H9 (cell line): ENCODE measurements at regions not wholly inside any gene's neighbourhood (a gene's known extent, or its start where the extent isn't known, plus 50 kb on each side); places are given as distances from the start of the nearest gene placed in this dataset.

Experiments used
- DNase-seq: peaks from one replicate; pipeline ENCODE4 v3.0.0-alpha.2; 2017
- H2AFZ ChIP-seq: one replicate; pipeline ENCODE4 v1.6.1; 2013; ENCODE audit warnings: mild to moderate bottlenecking, low read length, control low read depth, moderate library complexity
- H2AK5ac ChIP-seq: 2 replicates; pipeline ENCODE4 v1.6.1; 2013; ENCODE audit warnings: low read length, control low read depth, mixed read lengths; ENCODE audit not compliant: insufficient read length
- H2BK120ac ChIP-seq: one replicate; pipeline ENCODE4 v1.6.1; 2013; ENCODE audit warnings: low read depth, mild to moderate bottlenecking, low read length, control low read depth, inconsistent platforms; ENCODE audit not compliant: poor library complexity, severe bottlenecking
- H2BK12ac ChIP-seq: 2 replicates; pipeline ENCODE4 v1.6.1; 2013; ENCODE audit warnings: low read length, control low read depth, mixed read lengths, low read depth; ENCODE audit not compliant: insufficient read length
- H2BK15ac ChIP-seq: 2 replicates; pipeline ENCODE4 v1.6.1; 2013; ENCODE audit warnings: low read depth, low read length, control low read depth
- H2BK20ac ChIP-seq: one replicate; pipeline ENCODE4 v1.6.1; 2013; ENCODE audit warnings: low read depth, mild to moderate bottlenecking, low read length, control low read depth, inconsistent platforms; ENCODE audit not compliant: poor library complexity, severe bottlenecking
- H2BK5ac ChIP-seq: 2 replicates; pipeline ENCODE4 v1.6.1; 2013; ENCODE audit warnings: low read length, control low read depth, mixed read lengths; ENCODE audit not compliant: insufficient read length
- H3K14ac ChIP-seq: 2 replicates; pipeline ENCODE4 v1.6.1; 2013; ENCODE audit warnings: low read length, control low read depth; ENCODE audit not compliant: insufficient read depth
- H3K18ac ChIP-seq: 2 replicates; pipeline ENCODE4 v1.6.1; 2013; ENCODE audit warnings: low read depth, mild to moderate bottlenecking, mixed read lengths, low read length, control low read depth; ENCODE audit not compliant: insufficient read length
- H3K23ac ChIP-seq: 2 replicates; pipeline ENCODE4 v1.6.1; 2013; ENCODE audit warnings: low read length, control low read depth, mixed read lengths, low read depth; ENCODE audit not compliant: insufficient read length
- H3K23me2 ChIP-seq: 2 replicates; pipeline ENCODE4 v1.6.1; 2013; ENCODE audit warnings: low read depth, mild to moderate bottlenecking, mixed read lengths, low read length, control low read depth; ENCODE audit not compliant: insufficient read length, poor library complexity, severe bottlenecking
- H3K27ac ChIP-seq: 2 replicates; pipeline ENCODE4 v1.5.1; 2013; ENCODE audit warnings: low read length, control low read depth, mixed read lengths, low read depth; ENCODE audit not compliant: insufficient read length
- H3K27me3 ChIP-seq: 2 replicates; pipeline ENCODE4 v1.6.1; 2013; ENCODE audit warnings: low read length, control low read depth, inconsistent platforms; ENCODE audit not compliant: insufficient read depth
- H3K4ac ChIP-seq: 2 replicates; pipeline ENCODE4 v1.6.1; 2013; ENCODE audit warnings: low read depth, mild to moderate bottlenecking, control low read depth, inconsistent platforms, low read length, moderate library complexity
- H3K4me1 ChIP-seq: 2 replicates; pipeline ENCODE4 v1.6.1; 2013; ENCODE audit warnings: low read length, control low read depth, inconsistent platforms; ENCODE audit not compliant: insufficient read depth
- H3K4me2 ChIP-seq: 2 replicates; pipeline ENCODE4 v1.6.1; 2013; ENCODE audit warnings: low read length, control low read depth, mixed read lengths; ENCODE audit not compliant: insufficient read length, insufficient read depth
- H3K56ac ChIP-seq: 2 replicates; pipeline ENCODE4 v1.6.1; 2013; ENCODE audit warnings: low read depth, mild to moderate bottlenecking, mixed read lengths, low read length, control low read depth; ENCODE audit not compliant: insufficient read length
- H3K79me1 ChIP-seq: 2 replicates; pipeline ENCODE4 v1.6.1; 2013; ENCODE audit warnings: low read depth, mild to moderate bottlenecking, moderate library complexity, low read length, control low read depth, inconsistent platforms; ENCODE audit not compliant: insufficient read depth, poor library complexity, severe bottlenecking
- H3K79me2 ChIP-seq: 2 replicates; pipeline ENCODE4 v1.6.1; 2013; ENCODE audit warnings: low read length, control low read depth, inconsistent platforms; ENCODE audit not compliant: insufficient read depth
- H3K9ac ChIP-seq: 2 replicates; pipeline ENCODE4 v1.6.1; 2013; ENCODE audit warnings: low read length, control low read depth, mixed read lengths; ENCODE audit not compliant: insufficient read length; ENCODE audit errors: extremely low read depth
- H3K9me3 ChIP-seq: one replicate; pipeline ENCODE4 v1.6.1; 2013; ENCODE audit warnings: low read depth, low read length, inconsistent platforms; ENCODE audit not compliant: control insufficient read depth
- H3T11ph ChIP-seq: one replicate; pipeline ENCODE4 v1.6.1; 2013; ENCODE audit warnings: mild to moderate bottlenecking, low read length, control low read depth, inconsistent platforms
- H4K20me1 ChIP-seq: one replicate; pipeline ENCODE4 v1.6.1; 2013; ENCODE audit not compliant: control insufficient read depth, insufficient read length, insufficient read depth
- H4K5ac ChIP-seq: 2 replicates; pipeline ENCODE4 v1.6.1; 2013; ENCODE audit warnings: low read depth, mild to moderate bottlenecking, mixed read lengths, low read length, control low read depth; ENCODE audit not compliant: insufficient read length
- H4K8ac ChIP-seq: replicated peaks from 2 replicates; pipeline ENCODE4 v1.6.1; 2013; ENCODE audit warnings: low read length, control low read depth, mixed read lengths, low read depth; ENCODE audit not compliant: insufficient read length
- H4K91ac ChIP-seq: 2 replicates; pipeline ENCODE4 v1.6.1; 2013; ENCODE audit warnings: low read depth, mild to moderate bottlenecking, moderate library complexity, mixed read lengths, low read length, control low read depth; ENCODE audit not compliant: insufficient read length
- H3K27ac Mint-ChIP-seq, 3 experiments: 2 replicates in 2 of 3; 3 replicates in 1 of 3; pipeline ENCODE4 v1.8.0; 2020 to 2021; ENCODE audit warnings: mixed read lengths in 3 of 3, mild to moderate bottlenecking in 1 of 3, moderate library complexity in 1 of 3
- H3K27me3 Mint-ChIP-seq: 2 replicates; pipeline ENCODE4 v1.8.0; 2021; ENCODE audit warnings: low read depth, mild to moderate bottlenecking, moderate library complexity, mixed read lengths
- H3K36me3 Mint-ChIP-seq, 3 experiments: 2 replicates in 2 of 3; 3 replicates in 1 of 3; pipeline ENCODE4 v1.8.0; 2020 to 2021; ENCODE audit warnings: low read depth in 3 of 3, mixed read lengths in 3 of 3; ENCODE audit not compliant: insufficient read depth in 1 of 3
- H3K4me1 Mint-ChIP-seq, 2 experiments: 2 replicates each; pipeline ENCODE4 v1.8.0; 2020; ENCODE audit warnings: mixed read lengths in 2 of 2
- H3K4me3 Mint-ChIP-seq, 2 experiments: 2 replicates in 1 of 2; 3 replicates in 1 of 2; pipeline ENCODE4 v1.8.0; 2020 to 2021; ENCODE audit warnings: mild to moderate bottlenecking in 2 of 2, mixed read lengths in 2 of 2, moderate library complexity in 1 of 2
- H3K9me3 Mint-ChIP-seq, 2 experiments: 2 replicates in 1 of 2; 3 replicates in 1 of 2; pipeline ENCODE4 v1.8.0; 2020; ENCODE audit warnings: mild to moderate bottlenecking in 2 of 2, mixed read lengths in 2 of 2, moderate library complexity in 1 of 2
- CTCF ChIP-seq: fragments of 200-600 bp; sonication (generic); conservative IDR thresholded peaks from 3 replicates; pipeline ENCODE4 v1.8.0; 2021; ENCODE audit warnings: antibody characterized with exemption, mild to moderate bottlenecking
- WGBS: extraction: QIAGEN DNeasy Blood & Tissue Kit; methylation state at CpG from one replicate; pipeline ENCODE4 v1.1.7; 2013; ENCODE audit warnings: missing lambda C conversion rate, low lambda C conversion rate, mixed read lengths; ENCODE audit not compliant: insufficient read length; ENCODE audit errors: extremely low coverage; 5-methylcytosine and 5-hydroxymethylcytosine counted together

GRCh38 chr21:34219334-34220060 lies 144.3 kb upstream of the KCNE2 start:
- Histone ChIP-seq H3K27ac (no peak overlapping the region), H2BK120ac (no peak overlapping the region), H2AK5ac (no peak overlapping the region), H2BK5ac (no peak overlapping the region), H3K79me2 (no peaks in the 10 kb centered on the region), H3K79me1 (no peaks in the 10 kb centered on the region), H2BK20ac (no peak overlapping the region), H3K18ac (no peak overlapping the region), H2AFZ (no peak overlapping the region), H2BK12ac (no peak overlapping the region), H3K4ac (no peak overlapping the region), H3K23me2 (no peaks in the 10 kb centered on the region), H2BK15ac (no peak overlapping the region), H3K9me3 (no peaks in the 10 kb centered on the region), H4K5ac (no peak overlapping the region), H4K20me1 (no peaks in the 10 kb centered on the region), H3K56ac (no peak overlapping the region), H3K23ac (no peak overlapping the region), H3K4me1 (no peaks in the 10 kb centered on the region), H3K14ac (no peak overlapping the region), H4K91ac (no peak overlapping the region), H4K8ac (no peak overlapping the region), H3T11ph (no peak overlapping the region), H3K9ac (no peak overlapping the region), H3K27me3 (no peaks in the 10 kb centered on the region), H3K4me2 (no peak overlapping the region)
- Mint-ChIP-seq H3K4me3 (no peak overlapping the region), H3K36me3 (peaks cover 0 to 2% (median 2%) of the 10 kb centered on the region in 3 experiments; a peak in 3 of 7 replicates), H3K9me3 (peaks cover 0 to 2% of the 10 kb centered on the region in 2 experiments; a peak in 3 of 5 replicates), H3K27me3 (no peaks in the 10 kb centered on the region), H3K27ac (no peak overlapping the region; a peak in 2 of 7 replicates), H3K4me1 (peaks cover 12 to 13% of the 10 kb centered on the region in 2 experiments)
- no peak for DNase-seq
- TF ChIP-seq CTCF = no peak
- no CpG with 5 or more reads among the region's 4 CpGs for WGBS
